Heart left ventricle (tissue), 13 donors: ENCODE measurements at regions not wholly inside any gene's neighbourhood (a gene's known extent, or its start where the extent isn't known, plus 50 kb on each side); places are given as distances from the start of the nearest gene placed in this dataset.

Experiments
- POLR2A ChIP-seq, 2 donors: fragments of 450-650 bp; IDR thresholded peaks; one replicate each; pipeline ENCODE4 v1.6.1; 2017; ENCODE audit warnings: antibody characterized with exemption in 2 of 2, mild to moderate bottlenecking in 2 of 2, moderate library complexity in 2 of 2
- TF ChIP-seq, protein P1 (sequence below), 12 donors: fragments of 200-600 bp; sonication (generic) in 4 of 12; IDR thresholded peaks; one replicate each; pipeline versions ENCODE4 v1.5.0 to v1.8.0; 2018 to 2022; ENCODE audit warnings: antibody characterized with exemption in 12 of 12, mild to moderate bottlenecking in 5 of 12
- donor health status: ischemic (EF 13 %, LVEDD 7.1; RV severe dilation, severe dysfunction).
- donor health status: DM: no; HTN: yes; CAD: no.
- donor health status: DM: no; HTN: no; CAD: no.
- donor health status: ischemic (EF 25% LVEDD 6.9; RV normal size, moderate dysfunction).
- donor health status: ischemic (EF 25% LVEDD 5.7; RV mildly dilated, moderate dysfunction).
- donor health status: ischemic (EF 35%, LVEDD 5.7; RV mildly dilated, moderate dysfunction).
- donor health status: nonischemic (EF 11% LVEDD 7.7; RV severe dilation, severe dysfunction).
- donor health status: DM: yes; HTN: yes; CAD: no.
- donor health status: PGD.
- donor health status: ischemic (EF 29% LVEDD 5.4; RV normal size, mild dysfunction).
- donor health status: nonischemic (EF 23%, LVEDD 6.1; RV moderate dilation, normal function).

DNA sequence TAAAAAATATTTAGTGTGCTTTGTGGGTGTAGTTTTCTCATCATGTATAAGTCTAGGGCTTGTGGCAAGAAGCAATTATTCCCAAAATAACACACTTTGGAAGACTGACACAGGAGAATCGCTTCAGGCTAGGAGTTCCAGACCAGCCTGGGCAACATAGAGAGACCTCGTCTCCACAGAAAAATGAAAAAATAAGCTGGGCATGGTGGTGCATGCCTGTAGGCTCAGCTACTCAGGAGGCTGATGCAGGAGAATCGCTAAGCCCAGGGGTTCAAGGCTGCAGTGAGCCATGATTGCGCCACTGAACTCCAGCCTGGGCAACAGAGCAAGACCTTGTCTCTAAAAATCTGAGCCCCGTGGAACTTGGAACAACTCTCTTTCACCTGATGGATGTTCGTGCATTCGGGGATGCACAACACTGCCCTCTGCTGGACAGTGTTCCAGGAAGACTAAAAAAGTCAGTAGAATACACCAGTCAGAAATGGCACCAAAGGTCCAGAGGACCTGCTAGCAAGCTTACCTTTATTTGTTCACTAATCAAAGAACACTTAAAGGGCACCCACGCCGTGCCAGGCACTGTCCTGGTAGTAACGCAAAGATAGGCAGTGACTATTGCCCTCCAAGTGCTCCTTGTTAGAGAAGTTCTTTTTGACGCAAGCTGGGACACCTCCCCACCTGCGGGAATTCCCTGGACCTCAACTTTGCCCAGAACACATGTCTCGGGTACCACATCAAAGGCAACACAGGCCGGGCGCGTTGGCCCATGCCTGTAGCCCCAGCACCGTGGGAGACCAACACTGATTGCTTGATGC is 81.9 kb upstream of the CALN1 start:
- TF ChIP-seq POLR2A (IDR thresholded peaks at IDR 0.05) = no peak
- TF ChIP-seq, protein P1, sequence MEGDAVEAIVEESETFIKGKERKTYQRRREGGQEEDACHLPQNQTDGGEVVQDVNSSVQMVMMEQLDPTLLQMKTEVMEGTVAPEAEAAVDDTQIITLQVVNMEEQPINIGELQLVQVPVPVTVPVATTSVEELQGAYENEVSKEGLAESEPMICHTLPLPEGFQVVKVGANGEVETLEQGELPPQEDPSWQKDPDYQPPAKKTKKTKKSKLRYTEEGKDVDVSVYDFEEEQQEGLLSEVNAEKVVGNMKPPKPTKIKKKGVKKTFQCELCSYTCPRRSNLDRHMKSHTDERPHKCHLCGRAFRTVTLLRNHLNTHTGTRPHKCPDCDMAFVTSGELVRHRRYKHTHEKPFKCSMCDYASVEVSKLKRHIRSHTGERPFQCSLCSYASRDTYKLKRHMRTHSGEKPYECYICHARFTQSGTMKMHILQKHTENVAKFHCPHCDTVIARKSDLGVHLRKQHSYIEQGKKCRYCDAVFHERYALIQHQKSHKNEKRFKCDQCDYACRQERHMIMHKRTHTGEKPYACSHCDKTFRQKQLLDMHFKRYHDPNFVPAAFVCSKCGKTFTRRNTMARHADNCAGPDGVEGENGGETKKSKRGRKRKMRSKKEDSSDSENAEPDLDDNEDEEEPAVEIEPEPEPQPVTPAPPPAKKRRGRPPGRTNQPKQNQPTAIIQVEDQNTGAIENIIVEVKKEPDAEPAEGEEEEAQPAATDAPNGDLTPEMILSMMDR (IDR thresholded peaks at IDR 0.05) = peak; percentile 47 to 82 (median 66)
